ENCODE measurements at regions not wholly inside any gene's neighbourhood (a gene's known extent, or its start where the extent isn't known, plus 50 kb on each side); places are given as distances from the start of the nearest gene placed in this dataset.

DNA sequence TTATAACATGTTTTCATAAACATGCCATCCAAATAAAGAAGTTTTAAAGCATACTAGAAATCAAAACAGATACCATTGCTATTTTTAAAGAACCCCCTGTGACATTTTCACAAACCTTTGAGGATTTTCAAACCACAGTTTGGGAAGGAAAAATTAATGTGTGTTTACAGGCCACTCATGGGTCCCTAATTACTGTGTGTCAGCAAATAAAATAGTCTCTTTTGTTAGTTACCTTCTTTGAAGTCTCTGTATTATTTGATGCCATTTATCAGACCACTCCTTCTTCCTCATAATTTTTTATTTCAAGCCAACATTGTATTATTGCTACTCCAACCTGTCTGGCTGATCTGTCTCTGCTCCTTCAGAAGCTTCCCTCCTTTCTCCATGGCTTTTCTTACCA lies 72.6 kb upstream of the TET2 start:
- Mint-ChIP-seq H3K4me1 (no peaks in the 10 kb centered on the region), H3K9me3 (ENCODE audit: insufficient read depth) (no peaks in the 10 kb centered on the region), H3K27me3 (no peaks in the 10 kb centered on the region), H3K4me3 (no peak overlapping the region), H3K27ac (no peak overlapping the region)
- no peaks in the 10 kb centered on the region for H3K9me3 ChIP-seq (ENCODE audit: control extremely low read depth in 1 of 3, control insufficient read depth in 2 of 3, insufficient read depth in 1 of 3, low read length in 2 of 3)
- ChIA-PET CTCF (no interaction called here), POLR2A (no interaction called here)
- H3K79me2 ChIP-seq (ENCODE audit: control insufficient read depth, insufficient read depth, low read length), result no peaks in the 10 kb centered on the region
- DNase-seq (no peak), ATAC-seq (ENCODE audit: low read depth) (no peak)
- H3K36me3 ChIP-seq (replicated peaks in 1 of 2; ENCODE audit: control extremely low read depth in 1 of 2, control insufficient read depth in 1 of 2, extremely low read depth in 1 of 2, insufficient read depth in 2 of 2, low read length in 1 of 2), result no peaks in the 10 kb centered on the region
- H2AFZ ChIP-seq (ENCODE audit: insufficient read depth, low read depth, low read length, poor library complexity, severe bottlenecking), result no peak overlapping the region
- no peak overlapping the region for H3K4me3 ChIP-seq (ENCODE audit: control extremely low read depth in 1 of 5, extremely low read depth in 1 of 5, insufficient read depth in 1 of 5, low read depth in 2 of 5, low read length in 4 of 5)
- no peak overlapping the region for H3K9ac ChIP-seq (ENCODE audit: low read length)
- H4K20me1 ChIP-seq (ENCODE audit: control insufficient read depth, insufficient read depth, low read length, poor library complexity, severe bottlenecking), result no peaks in the 10 kb centered on the region
- no peaks in the 10 kb centered on the region for H3K27me3 ChIP-seq (replicated peaks in 1 of 4; ENCODE audit: control extremely low read depth in 1 of 4, control insufficient read depth in 3 of 4, insufficient read depth in 4 of 4, low read length in 3 of 4)
- H3K4me1 ChIP-seq (ENCODE audit: control insufficient read depth in 2 of 2, insufficient read depth in 2 of 2, low read length in 2 of 2), result no peaks in the 10 kb centered on the region
- H3K27ac ChIP-seq (ENCODE audit: low read length in 2 of 2), result no peak overlapping the region
- H3K4me2 ChIP-seq (replicated peaks; ENCODE audit: low read depth, low read length, poor library complexity, severe bottlenecking), result no peak overlapping the region
- TF ChIP-seq, protein P1, sequence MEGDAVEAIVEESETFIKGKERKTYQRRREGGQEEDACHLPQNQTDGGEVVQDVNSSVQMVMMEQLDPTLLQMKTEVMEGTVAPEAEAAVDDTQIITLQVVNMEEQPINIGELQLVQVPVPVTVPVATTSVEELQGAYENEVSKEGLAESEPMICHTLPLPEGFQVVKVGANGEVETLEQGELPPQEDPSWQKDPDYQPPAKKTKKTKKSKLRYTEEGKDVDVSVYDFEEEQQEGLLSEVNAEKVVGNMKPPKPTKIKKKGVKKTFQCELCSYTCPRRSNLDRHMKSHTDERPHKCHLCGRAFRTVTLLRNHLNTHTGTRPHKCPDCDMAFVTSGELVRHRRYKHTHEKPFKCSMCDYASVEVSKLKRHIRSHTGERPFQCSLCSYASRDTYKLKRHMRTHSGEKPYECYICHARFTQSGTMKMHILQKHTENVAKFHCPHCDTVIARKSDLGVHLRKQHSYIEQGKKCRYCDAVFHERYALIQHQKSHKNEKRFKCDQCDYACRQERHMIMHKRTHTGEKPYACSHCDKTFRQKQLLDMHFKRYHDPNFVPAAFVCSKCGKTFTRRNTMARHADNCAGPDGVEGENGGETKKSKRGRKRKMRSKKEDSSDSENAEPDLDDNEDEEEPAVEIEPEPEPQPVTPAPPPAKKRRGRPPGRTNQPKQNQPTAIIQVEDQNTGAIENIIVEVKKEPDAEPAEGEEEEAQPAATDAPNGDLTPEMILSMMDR (IDR thresholded peaks at IDR 0.05), result no peak
- no peak for TF ChIP-seq EZH2 (IDR thresholded peaks at IDR 0.05; ENCODE audit: borderline replicate concordance, insufficient read depth, low read depth, low read length, poor library complexity, severe bottlenecking)
- intact Hi-C loops (cut with micrococcal nuclease), result no loop called here

DNA sequence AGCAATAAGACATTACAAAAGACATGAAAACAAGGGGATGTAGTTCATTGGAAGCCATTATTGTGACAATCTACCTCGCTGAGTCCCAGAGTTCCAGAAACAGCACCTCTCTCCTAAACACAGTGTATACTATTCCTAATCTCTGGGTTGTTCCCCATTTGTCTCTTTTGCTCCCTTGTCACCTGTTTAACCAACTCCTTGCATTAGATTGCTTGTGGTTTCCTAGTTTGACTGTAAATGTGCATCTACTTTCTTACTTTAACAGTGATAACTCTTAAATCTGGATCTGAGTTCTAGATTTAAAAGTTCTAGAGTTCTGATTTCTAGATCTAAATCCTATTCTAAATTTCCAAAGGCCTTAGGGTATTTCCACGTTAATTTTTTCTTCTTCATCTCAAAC lies 71.6 kb upstream of the TET2 start:
- Histone ChIP-seq H3K79me2 (ENCODE audit: control insufficient read depth, insufficient read depth, low read length) (no peaks in the 10 kb centered on the region), H3K27me3 (replicated peaks in 1 of 4; ENCODE audit: control extremely low read depth in 1 of 4, control insufficient read depth in 3 of 4, insufficient read depth in 4 of 4, low read length in 3 of 4) (no peaks in the 10 kb centered on the region), H2AFZ (ENCODE audit: insufficient read depth, low read depth, low read length, poor library complexity, severe bottlenecking) (no peak overlapping the region), H3K4me3 (ENCODE audit: control extremely low read depth in 1 of 5, extremely low read depth in 1 of 5, insufficient read depth in 1 of 5, low read depth in 2 of 5, low read length in 4 of 5) (no peak overlapping the region), H3K4me1 (ENCODE audit: control insufficient read depth in 2 of 2, insufficient read depth in 2 of 2, low read length in 2 of 2) (no peaks in the 10 kb centered on the region), H3K4me2 (replicated peaks; ENCODE audit: low read depth, low read length, poor library complexity, severe bottlenecking) (no peak overlapping the region), H4K20me1 (ENCODE audit: control insufficient read depth, insufficient read depth, low read length, poor library complexity, severe bottlenecking) (no peaks in the 10 kb centered on the region), H3K27ac (ENCODE audit: low read length in 2 of 2) (no peak overlapping the region), H3K9me3 (ENCODE audit: control extremely low read depth in 1 of 3, control insufficient read depth in 2 of 3, insufficient read depth in 1 of 3, low read length in 2 of 3) (no peaks in the 10 kb centered on the region), H3K9ac (ENCODE audit: low read length) (no peak overlapping the region), H3K36me3 (replicated peaks in 1 of 2; ENCODE audit: control extremely low read depth in 1 of 2, control insufficient read depth in 1 of 2, extremely low read depth in 1 of 2, insufficient read depth in 2 of 2, low read length in 1 of 2) (no peaks in the 10 kb centered on the region)
- no peaks in the 10 kb centered on the region for H3K9me3 Mint-ChIP-seq (ENCODE audit: insufficient read depth)
- TF ChIP-seq, protein P1 (IDR thresholded peaks at IDR 0.05), result no peak
- no peak for TF ChIP-seq EZH2 (IDR thresholded peaks at IDR 0.05; ENCODE audit: borderline replicate concordance, insufficient read depth, low read depth, low read length, poor library complexity, severe bottlenecking)
- no peaks in the 10 kb centered on the region for H3K27me3 Mint-ChIP-seq
- H3K4me1 Mint-ChIP-seq, result no peaks in the 10 kb centered on the region
- no peak overlapping the region for H3K27ac Mint-ChIP-seq
- ChIA-PET CTCF (no interaction called here), POLR2A (no interaction called here)
- intact Hi-C loops (cut with micrococcal nuclease), result no loop called here
- WGBS (ENCODE audit: insufficient coverage), result 60% methylated on average over 1 of the region's 2 CpGs
- DNase-seq (no peak), ATAC-seq (ENCODE audit: low read depth) (no peak)
- H3K4me3 Mint-ChIP-seq, result no peak overlapping the region
